SK-N-SH (cell line): ENCODE measurements at regions not wholly inside any gene's neighbourhood (a gene's known extent, or its start where the extent isn't known, plus 50 kb on each side); places are given as distances from the start of the nearest gene placed in this dataset.
"Not testable (repeated sequence)": the region's sequence is repeated elsewhere in the genome, so short reads cannot be mapped to it uniquely, and the experiment has no call there.

Experiments used
- CTCF ChIA-PET: fragments of 300-600, 350-600 bp; formaldehyde crosslinking; extraction: SDS; loops from one replicate; lab custom pipeline; 2021; lab: Yijun Ruan, JAX
- POLR2A ChIA-PET: fragments of 350-600 bp; sonication (Branson Sonifier 250); formaldehyde crosslinking; extraction: SDS; loops from one replicate; lab custom pipeline; 2020; ENCODE audit warnings: antibody characterized with exemption, inconsistent platforms; lab: Yijun Ruan, JAX
- DNase-seq: peaks from one replicate; pipeline ENCODE4 v3.0.0; 2012
- H2AFZ ChIP-seq: fragments of 200-600 bp; sonication (generic); 2 replicates; pipeline ENCODE4 v1.8.1; 2016; ENCODE audit warnings: antibody characterized with exemption, mild to moderate bottlenecking, low read depth
- H3F3A ChIP-seq: fragments of 200-600 bp; sonication (generic); replicated peaks from 2 replicates; pipeline ENCODE3; 2016; ENCODE audit warnings: antibody characterized with exemption, mild to moderate bottlenecking; ENCODE audit not compliant: insufficient read depth
- H3K27ac ChIP-seq, 2 experiments: fragments of 200-500 bp in 1 of 2; fragments of 200-600 bp in 1 of 2; sonication (Bioruptor generic) in 1 of 2; sonication (generic), shearing (Covaris generic) in 1 of 2; 2 replicates each; pipeline versions ENCODE4 v1.5.1 to v1.6.1; 2014 to 2016; ENCODE audit warnings: low read depth in 2 of 2, inconsistent platforms in 1 of 2, low read length in 1 of 2, mild to moderate bottlenecking in 1 of 2, mixed read lengths in 1 of 2
- H3K27me3 ChIP-seq: fragments of 200-600 bp; sonication (generic), shearing (Covaris generic); 2 replicates; pipeline ENCODE4 v1.6.1; 2016; ENCODE audit warnings: mixed run types; ENCODE audit not compliant: insufficient read depth
- H3K36me3 ChIP-seq, 2 experiments: fragments of 200-500 bp in 1 of 2; fragments of 200-600 bp in 1 of 2; sonication (Bioruptor generic) in 1 of 2; sonication (generic) in 1 of 2; replicated peaks in 1 of 2; 2 replicates each; pipeline versions ENCODE3 to v1.5.1; 2014 to 2016; ENCODE audit warnings: low read length in 1 of 2, mild to moderate bottlenecking in 1 of 2; ENCODE audit not compliant: insufficient read depth in 2 of 2, control insufficient read depth in 1 of 2
- H3K4me1 ChIP-seq, 2 experiments: fragments of 200-500 bp in 1 of 2; fragments of 200-600 bp in 1 of 2; sonication (Bioruptor generic) in 1 of 2; sonication (generic), shearing (Covaris generic) in 1 of 2; 2 replicates each; pipeline versions ENCODE4 v1.5.1 to v1.6.1; 2014 to 2016; ENCODE audit warnings: low read depth in 1 of 2, low read length in 1 of 2, mixed run types in 1 of 2; ENCODE audit not compliant: insufficient read depth in 2 of 2, control insufficient read depth in 1 of 2
- H3K4me2 ChIP-seq: fragments of 200-600 bp; sonication (generic), shearing (Covaris generic); 2 replicates; pipeline ENCODE4 v1.6.1; 2017; ENCODE audit warnings: mixed run types
- H3K4me3 ChIP-seq, 2 experiments: fragments of 200-500 bp in 1 of 2; fragments of 200-600 bp in 1 of 2; sonication (Bioruptor generic) in 1 of 2; sonication (generic), shearing (Covaris generic) in 1 of 2; 2 replicates each; pipeline versions ENCODE4 v1.5.1 to v1.8.1; 2014 to 2016; ENCODE audit warnings: low read depth in 2 of 2, inconsistent platforms in 1 of 2, low read length in 1 of 2, mild to moderate bottlenecking in 1 of 2, mixed read lengths in 1 of 2, moderate library complexity in 1 of 2
- H3K79me2 ChIP-seq: fragments of 200-600 bp; sonication (generic); 2 replicates; pipeline ENCODE4 v1.8.1; 2017; ENCODE audit warnings: mild to moderate bottlenecking; ENCODE audit not compliant: insufficient read depth
- H3K9ac ChIP-seq: fragments of 200-600 bp; sonication (generic); 2 replicates; pipeline ENCODE4 v1.6.1; 2017; ENCODE audit warnings: mixed run types
- H3K9me2 ChIP-seq: fragments of 200-600 bp; sonication (generic); 2 replicates; pipeline ENCODE4 v1.6.1; 2017; ENCODE audit warnings: mixed run types
- H3K9me3 ChIP-seq: fragments of 200-600 bp; sonication (generic); 2 replicates; pipeline ENCODE4 v1.6.1; 2017; ENCODE audit warnings: mixed run types, mild to moderate bottlenecking, moderate library complexity
- H4K20me1 ChIP-seq: fragments of 200-600 bp; sonication (generic); 2 replicates; pipeline ENCODE4 v1.6.1; 2017; ENCODE audit warnings: mild to moderate bottlenecking, mixed run types; ENCODE audit not compliant: insufficient read depth
- RAD21 ChIP-seq: IDR thresholded peaks from 2 replicates; pipeline ENCODE4 v1.6.1; 2012; ENCODE audit warnings: mild to moderate bottlenecking, low read length
- WGBS: methylation state at CpG from one replicate; pipeline ENCODE4 v1.1.6; 2017; ENCODE audit warnings: low lambda C conversion rate; 5-methylcytosine and 5-hydroxymethylcytosine counted together
- TF ChIP-seq, protein P1 (sequence below): fragments of 200-600 bp; sonication (generic); IDR thresholded peaks from 2 replicates; pipeline ENCODE4 v1.6.1; 2017; ENCODE audit warnings: antibody characterized with exemption, mild to moderate bottlenecking, moderate library complexity

- POLR2A ChIA-PET, H2AFZ ChIP-seq, H3F3A ChIP-seq, H4K20me1 ChIP-seq, H3K27ac ChIP-seq, H3K4me2 ChIP-seq, H3K9me2 ChIP-seq, H3K4me1 ChIP-seq, H3K27me3 ChIP-seq, CTCF ChIA-PET, H3K36me3 ChIP-seq, H3K79me2 ChIP-seq, H3K9ac ChIP-seq, DNase-seq, H3K9me3 ChIP-seq, H3K4me3 ChIP-seq: not testable (repeated sequence)
- 30% methylated on average over 4 of the region's 4 CpGs for WGBS
Measured at GRCh38 chr7:6959942-6960341, 133.9 kb upstream of the CCZ1B start.

GRCh38 chr7:6962871-6963270, 136.8 kb upstream of the CCZ1B start:
- H3K9me3 ChIP-seq, H3F3A ChIP-seq, CTCF ChIA-PET, H3K4me3 ChIP-seq, H3K79me2 ChIP-seq, H3K27ac ChIP-seq, H3K36me3 ChIP-seq, H3K4me2 ChIP-seq, H3K9me2 ChIP-seq, H4K20me1 ChIP-seq, POLR2A ChIA-PET, H3K27me3 ChIP-seq, DNase-seq, H2AFZ ChIP-seq, H3K4me1 ChIP-seq, H3K9ac ChIP-seq: not testable (repeated sequence)
- 45% methylated on average over 8 of the region's 8 CpGs for WGBS

GRCh38 chr7:6965051-6965450, 139.0 kb upstream of the CCZ1B start:
- POLR2A ChIA-PET, result not testable (repeated sequence)

DNA sequence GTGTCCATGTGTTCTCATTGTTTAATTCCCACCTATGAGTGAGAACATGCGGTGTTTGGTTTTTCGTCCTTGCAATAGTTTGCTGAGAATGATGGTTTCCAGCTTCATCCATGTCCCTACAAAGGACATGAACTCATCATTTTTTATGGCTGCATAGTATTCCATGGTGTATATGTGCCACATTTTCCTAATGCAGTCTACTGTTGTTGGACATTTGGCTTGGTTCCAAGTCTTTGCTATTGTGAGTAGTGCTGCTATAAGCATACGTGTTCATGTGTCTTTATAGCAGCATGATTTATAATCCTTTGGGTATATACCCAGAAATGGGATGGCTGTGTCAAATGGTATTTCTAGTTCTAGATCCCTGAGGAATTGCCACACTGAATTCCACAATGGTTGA, 144.1 kb upstream of the CCZ1B start:
- H4K20me1 ChIP-seq, H3K79me2 ChIP-seq, H3K27ac ChIP-seq, H3K4me3 ChIP-seq, H3K9me2 ChIP-seq, H3F3A ChIP-seq, H3K4me2 ChIP-seq, DNase-seq, CTCF ChIA-PET, H3K4me1 ChIP-seq, POLR2A ChIA-PET, H3K9ac ChIP-seq, H3K36me3 ChIP-seq, H2AFZ ChIP-seq, H3K27me3 ChIP-seq, H3K9me3 ChIP-seq: not testable (repeated sequence)
- WGBS, result 40% methylated on average over 3 of the region's 3 CpGs

More at GRCh38 chr7:6965051-6965450, 139.0 kb upstream of the CCZ1B start:
- not testable (repeated sequence) for H2AFZ ChIP-seq, H3K9ac ChIP-seq, H3K4me2 ChIP-seq, H3K79me2 ChIP-seq, H3K4me3 ChIP-seq, H4K20me1 ChIP-seq, H3F3A ChIP-seq, DNase-seq
- TF ChIP-seq RAD21, result peak; percentile 23; the same call in 1 of the 2 replicates
- TF ChIP-seq, protein P1, sequence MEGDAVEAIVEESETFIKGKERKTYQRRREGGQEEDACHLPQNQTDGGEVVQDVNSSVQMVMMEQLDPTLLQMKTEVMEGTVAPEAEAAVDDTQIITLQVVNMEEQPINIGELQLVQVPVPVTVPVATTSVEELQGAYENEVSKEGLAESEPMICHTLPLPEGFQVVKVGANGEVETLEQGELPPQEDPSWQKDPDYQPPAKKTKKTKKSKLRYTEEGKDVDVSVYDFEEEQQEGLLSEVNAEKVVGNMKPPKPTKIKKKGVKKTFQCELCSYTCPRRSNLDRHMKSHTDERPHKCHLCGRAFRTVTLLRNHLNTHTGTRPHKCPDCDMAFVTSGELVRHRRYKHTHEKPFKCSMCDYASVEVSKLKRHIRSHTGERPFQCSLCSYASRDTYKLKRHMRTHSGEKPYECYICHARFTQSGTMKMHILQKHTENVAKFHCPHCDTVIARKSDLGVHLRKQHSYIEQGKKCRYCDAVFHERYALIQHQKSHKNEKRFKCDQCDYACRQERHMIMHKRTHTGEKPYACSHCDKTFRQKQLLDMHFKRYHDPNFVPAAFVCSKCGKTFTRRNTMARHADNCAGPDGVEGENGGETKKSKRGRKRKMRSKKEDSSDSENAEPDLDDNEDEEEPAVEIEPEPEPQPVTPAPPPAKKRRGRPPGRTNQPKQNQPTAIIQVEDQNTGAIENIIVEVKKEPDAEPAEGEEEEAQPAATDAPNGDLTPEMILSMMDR, result peak; percentile 28; the same call in 1 of the 2 replicates
- TF ChIP-seq, all 33 proteins: peak for 2; not testable (repeated sequence) for 31
- H3K27me3 ChIP-seq, H3K4me1 ChIP-seq, H3K9me2 ChIP-seq, H3K27ac ChIP-seq, CTCF ChIA-PET, H3K9me3 ChIP-seq, H3K36me3 ChIP-seq: not testable (repeated sequence)
- WGBS, result 29% methylated on average over 6 of the region's 6 CpGs

GRCh38 chr7:6974876-6975275, 148.8 kb upstream of the CCZ1B start:
- POLR2A ChIA-PET, H3K36me3 ChIP-seq, H3F3A ChIP-seq, H3K27ac ChIP-seq, H2AFZ ChIP-seq, H3K79me2 ChIP-seq, H4K20me1 ChIP-seq, CTCF ChIA-PET, H3K4me2 ChIP-seq, DNase-seq, H3K9ac ChIP-seq, H3K9me3 ChIP-seq, H3K4me1 ChIP-seq, H3K4me3 ChIP-seq, H3K9me2 ChIP-seq, H3K27me3 ChIP-seq: not testable (repeated sequence)
- 69% methylated on average over 15 of the region's 27 CpGs for WGBS

DNA sequence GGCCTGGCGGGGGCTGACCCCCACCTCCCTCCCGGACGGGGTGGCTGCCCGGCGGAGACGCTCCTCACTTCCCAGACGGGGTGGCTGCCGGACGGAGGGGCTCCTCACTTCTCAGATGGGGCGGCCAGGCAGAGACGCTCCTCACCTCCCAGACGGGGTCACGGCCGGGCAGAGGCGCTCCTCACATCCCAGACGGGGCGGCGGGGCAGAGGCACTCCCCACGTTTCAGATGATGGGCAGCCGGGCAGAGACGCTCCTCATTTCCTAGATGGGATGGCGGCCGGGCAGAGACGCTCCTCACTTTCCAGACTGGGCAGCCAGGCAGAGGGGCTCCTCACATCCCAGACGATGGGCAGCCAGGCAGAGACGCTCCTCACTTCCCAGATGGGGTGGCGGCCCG, 149.3 kb upstream of the CCZ1B start:
- H3F3A ChIP-seq, H3K9me2 ChIP-seq, H3K36me3 ChIP-seq, H3K4me3 ChIP-seq, CTCF ChIA-PET, H3K9ac ChIP-seq, H3K27ac ChIP-seq, H3K79me2 ChIP-seq, H3K4me2 ChIP-seq, H3K27me3 ChIP-seq, DNase-seq, H2AFZ ChIP-seq, POLR2A ChIA-PET, H4K20me1 ChIP-seq, H3K9me3 ChIP-seq, H3K4me1 ChIP-seq: not testable (repeated sequence)
- 61% methylated on average over 4 of the region's 28 CpGs for WGBS
